ENCODE measurements at regions not wholly inside any gene's neighbourhood (a gene's known extent, or its start where the extent isn't known, plus 50 kb on each side); places are given as distances from the start of the nearest gene placed in this dataset.

DNA sequence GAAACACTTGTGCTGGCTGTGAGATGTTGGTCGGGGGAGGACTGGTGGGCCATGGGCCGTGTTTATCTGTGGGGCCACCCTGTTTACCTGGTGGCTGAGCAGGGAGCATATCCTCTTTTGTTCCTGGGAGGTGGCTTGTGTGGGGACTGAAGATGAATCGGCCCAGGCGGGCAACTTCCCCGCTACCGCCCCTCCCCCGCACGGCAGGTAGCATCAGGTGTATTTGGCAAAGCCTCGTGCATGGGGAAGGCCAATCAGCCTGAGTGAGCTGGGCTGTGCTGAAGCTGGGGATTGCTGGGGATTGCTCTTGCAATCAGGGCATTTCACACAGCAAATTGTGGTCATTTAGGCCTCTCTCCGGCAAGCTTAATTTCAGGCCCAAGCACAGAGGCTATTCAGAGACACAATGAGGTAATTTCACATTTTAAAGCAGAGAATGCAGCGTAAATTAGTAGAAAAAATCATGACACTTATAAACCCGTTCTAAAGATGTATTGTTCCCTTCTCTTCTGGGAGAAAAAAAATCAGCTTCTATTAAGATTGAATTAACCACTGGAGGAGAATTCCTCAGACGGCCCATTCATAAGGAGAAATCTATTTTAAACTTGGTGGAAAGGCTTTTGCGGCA, 197.7 kb upstream of the POU3F1 start:
- Histone ChIP-seq H3K4me2 (peak overlapping the region; percentile 73), H3K27ac (ENCODE audit: low read depth) (no peak overlapping the region), H3K36me3 (ENCODE audit: insufficient read depth) (no peaks in the 10 kb centered on the region), H3K4me3 (no peak overlapping the region), H3K4me1 (ENCODE audit: insufficient read depth) (peaks cover 31% of the 10 kb centered on the region), H3K27me3 (ENCODE audit: insufficient read depth) (no peaks in the 10 kb centered on the region), H3K79me2 (replicated peaks; ENCODE audit: insufficient read depth) (no peaks in the 10 kb centered on the region), H2AFZ (peak overlapping the region; percentile 67), H4K20me1 (replicated peaks; ENCODE audit: insufficient read depth) (no peaks in the 10 kb centered on the region), H3F3A (replicated peaks; ENCODE audit: low read depth) (no peaks in the 10 kb centered on the region), H3K9me2 (ENCODE audit: insufficient read depth) (0 out of 2 replicates have a peak, but pooled peaks cover 3% of the 10 kb centered on the region)
- Mint-ChIP-seq H3K27me3 (ENCODE audit: insufficient read depth, low read depth, poor library complexity) (peaks cover 18% of the 10 kb centered on the region), H3K4me1 (peaks cover 39% of the 10 kb centered on the region), H3K27ac (no peak overlapping the region), H3K36me3 (ENCODE audit: low read depth) (no peaks in the 10 kb centered on the region), H3K9me3 (no peaks in the 10 kb centered on the region; the same call in 2 of the 3 replicates), H3K4me3 (no peak overlapping the region)
- DNase-seq (ENCODE audit: low spot score) (peak; percentile 74), ATAC-seq (peak; percentile 94)
- TF ChIP-seq EZH2phosphoT487 (IDR thresholded peaks at IDR 0.05; ENCODE audit: unreplicated experiment): no peak
- TF ChIP-seq EZH2 (IDR thresholded peaks at IDR 0.05; ENCODE audit: low read depth, unreplicated experiment): no peak
- TF ChIP-seq STAT1 (IDR thresholded peaks at IDR 0.05; ENCODE audit: unreplicated experiment): no peak
- TF ChIP-seq, protein P1, sequence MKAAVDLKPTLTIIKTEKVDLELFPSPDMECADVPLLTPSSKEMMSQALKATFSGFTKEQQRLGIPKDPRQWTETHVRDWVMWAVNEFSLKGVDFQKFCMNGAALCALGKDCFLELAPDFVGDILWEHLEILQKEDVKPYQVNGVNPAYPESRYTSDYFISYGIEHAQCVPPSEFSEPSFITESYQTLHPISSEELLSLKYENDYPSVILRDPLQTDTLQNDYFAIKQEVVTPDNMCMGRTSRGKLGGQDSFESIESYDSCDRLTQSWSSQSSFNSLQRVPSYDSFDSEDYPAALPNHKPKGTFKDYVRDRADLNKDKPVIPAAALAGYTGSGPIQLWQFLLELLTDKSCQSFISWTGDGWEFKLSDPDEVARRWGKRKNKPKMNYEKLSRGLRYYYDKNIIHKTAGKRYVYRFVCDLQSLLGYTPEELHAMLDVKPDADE (IDR thresholded peaks at IDR 0.05): no peak
- TF ChIP-seq CREB1 (CRISPR knock-in tag; IDR thresholded peaks at IDR 0.05; ENCODE audit: low read depth): no peak
- TF ChIP-seq, protein P2, sequence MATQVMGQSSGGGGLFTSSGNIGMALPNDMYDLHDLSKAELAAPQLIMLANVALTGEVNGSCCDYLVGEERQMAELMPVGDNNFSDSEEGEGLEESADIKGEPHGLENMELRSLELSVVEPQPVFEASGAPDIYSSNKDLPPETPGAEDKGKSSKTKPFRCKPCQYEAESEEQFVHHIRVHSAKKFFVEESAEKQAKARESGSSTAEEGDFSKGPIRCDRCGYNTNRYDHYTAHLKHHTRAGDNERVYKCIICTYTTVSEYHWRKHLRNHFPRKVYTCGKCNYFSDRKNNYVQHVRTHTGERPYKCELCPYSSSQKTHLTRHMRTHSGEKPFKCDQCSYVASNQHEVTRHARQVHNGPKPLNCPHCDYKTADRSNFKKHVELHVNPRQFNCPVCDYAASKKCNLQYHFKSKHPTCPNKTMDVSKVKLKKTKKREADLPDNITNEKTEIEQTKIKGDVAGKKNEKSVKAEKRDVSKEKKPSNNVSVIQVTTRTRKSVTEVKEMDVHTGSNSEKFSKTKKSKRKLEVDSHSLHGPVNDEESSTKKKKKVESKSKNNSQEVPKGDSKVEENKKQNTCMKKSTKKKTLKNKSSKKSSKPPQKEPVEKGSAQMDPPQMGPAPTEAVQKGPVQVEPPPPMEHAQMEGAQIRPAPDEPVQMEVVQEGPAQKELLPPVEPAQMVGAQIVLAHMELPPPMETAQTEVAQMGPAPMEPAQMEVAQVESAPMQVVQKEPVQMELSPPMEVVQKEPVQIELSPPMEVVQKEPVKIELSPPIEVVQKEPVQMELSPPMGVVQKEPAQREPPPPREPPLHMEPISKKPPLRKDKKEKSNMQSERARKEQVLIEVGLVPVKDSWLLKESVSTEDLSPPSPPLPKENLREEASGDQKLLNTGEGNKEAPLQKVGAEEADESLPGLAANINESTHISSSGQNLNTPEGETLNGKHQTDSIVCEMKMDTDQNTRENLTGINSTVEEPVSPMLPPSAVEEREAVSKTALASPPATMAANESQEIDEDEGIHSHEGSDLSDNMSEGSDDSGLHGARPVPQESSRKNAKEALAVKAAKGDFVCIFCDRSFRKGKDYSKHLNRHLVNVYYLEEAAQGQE (IDR thresholded peaks at IDR 0.05; ENCODE audit: unreplicated experiment): no peak
- TF ChIP-seq, protein P3, sequence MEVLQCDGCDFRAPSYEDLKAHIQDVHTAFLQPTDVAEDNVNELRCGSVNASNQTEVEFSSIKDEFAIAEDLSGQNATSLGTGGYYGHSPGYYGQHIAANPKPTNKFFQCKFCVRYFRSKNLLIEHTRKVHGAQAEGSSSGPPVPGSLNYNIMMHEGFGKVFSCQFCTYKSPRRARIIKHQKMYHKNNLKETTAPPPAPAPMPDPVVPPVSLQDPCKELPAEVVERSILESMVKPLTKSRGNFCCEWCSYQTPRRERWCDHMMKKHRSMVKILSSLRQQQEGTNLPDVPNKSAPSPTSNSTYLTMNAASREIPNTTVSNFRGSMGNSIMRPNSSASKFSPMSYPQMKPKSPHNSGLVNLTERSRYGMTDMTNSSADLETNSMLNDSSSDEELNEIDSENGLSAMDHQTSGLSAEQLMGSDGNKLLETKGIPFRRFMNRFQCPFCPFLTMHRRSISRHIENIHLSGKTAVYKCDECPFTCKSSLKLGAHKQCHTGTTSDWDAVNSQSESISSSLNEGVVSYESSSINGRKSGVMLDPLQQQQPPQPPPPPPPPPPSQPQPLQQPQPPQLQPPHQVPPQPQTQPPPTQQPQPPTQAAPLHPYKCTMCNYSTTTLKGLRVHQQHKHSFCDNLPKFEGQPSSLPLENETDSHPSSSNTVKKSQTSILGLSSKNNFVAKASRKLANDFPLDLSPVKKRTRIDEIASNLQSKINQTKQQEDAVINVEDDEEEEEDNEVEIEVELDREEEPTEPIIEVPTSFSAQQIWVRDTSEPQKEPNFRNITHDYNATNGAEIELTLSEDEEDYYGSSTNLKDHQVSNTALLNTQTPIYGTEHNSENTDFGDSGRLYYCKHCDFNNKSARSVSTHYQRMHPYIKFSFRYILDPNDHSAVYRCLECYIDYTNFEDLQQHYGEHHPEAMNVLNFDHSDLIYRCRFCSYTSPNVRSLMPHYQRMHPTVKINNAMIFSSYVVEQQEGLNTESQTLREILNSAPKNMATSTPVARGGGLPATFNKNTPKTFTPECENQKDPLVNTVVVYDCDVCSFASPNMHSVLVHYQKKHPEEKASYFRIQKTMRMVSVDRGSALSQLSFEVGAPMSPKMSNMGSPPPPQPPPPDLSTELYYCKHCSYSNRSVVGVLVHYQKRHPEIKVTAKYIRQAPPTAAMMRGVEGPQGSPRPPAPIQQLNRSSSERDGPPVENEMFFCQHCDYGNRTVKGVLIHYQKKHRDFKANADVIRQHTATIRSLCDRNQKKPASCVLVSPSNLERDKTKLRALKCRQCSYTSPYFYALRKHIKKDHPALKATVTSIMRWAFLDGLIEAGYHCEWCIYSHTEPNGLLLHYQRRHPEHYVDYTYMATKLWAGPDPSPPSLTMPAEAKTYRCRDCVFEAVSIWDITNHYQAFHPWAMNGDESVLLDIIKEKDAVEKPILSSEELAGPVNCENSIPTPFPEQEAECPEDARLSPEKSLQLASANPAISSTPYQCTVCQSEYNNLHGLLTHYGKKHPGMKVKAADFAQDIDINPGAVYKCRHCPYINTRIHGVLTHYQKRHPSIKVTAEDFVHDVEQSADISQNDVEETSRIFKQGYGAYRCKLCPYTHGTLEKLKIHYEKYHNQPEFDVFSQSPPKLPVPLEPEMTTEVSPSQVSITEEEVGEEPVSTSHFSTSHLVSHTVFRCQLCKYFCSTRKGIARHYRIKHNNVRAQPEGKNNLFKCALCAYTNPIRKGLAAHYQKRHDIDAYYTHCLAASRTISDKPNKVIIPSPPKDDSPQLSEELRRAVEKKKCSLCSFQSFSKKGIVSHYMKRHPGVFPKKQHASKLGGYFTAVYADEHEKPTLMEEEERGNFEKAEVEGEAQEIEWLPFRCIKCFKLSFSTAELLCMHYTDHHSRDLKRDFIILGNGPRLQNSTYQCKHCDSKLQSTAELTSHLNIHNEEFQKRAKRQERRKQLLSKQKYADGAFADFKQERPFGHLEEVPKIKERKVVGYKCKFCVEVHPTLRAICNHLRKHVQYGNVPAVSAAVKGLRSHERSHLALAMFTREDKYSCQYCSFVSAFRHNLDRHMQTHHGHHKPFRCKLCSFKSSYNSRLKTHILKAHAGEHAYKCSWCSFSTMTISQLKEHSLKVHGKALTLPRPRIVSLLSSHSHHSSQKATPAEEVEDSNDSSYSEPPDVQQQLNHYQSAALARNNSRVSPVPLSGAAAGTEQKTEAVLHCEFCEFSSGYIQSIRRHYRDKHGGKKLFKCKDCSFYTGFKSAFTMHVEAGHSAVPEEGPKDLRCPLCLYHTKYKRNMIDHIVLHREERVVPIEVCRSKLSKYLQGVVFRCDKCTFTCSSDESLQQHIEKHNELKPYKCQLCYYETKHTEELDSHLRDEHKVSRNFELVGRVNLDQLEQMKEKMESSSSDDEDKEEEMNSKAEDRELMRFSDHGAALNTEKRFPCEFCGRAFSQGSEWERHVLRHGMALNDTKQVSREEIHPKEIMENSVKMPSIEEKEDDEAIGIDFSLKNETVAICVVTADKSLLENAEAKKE (CRISPR knock-in tag; IDR thresholded peaks at IDR 0.05): no peak
- TF ChIP-seq, protein P4, sequence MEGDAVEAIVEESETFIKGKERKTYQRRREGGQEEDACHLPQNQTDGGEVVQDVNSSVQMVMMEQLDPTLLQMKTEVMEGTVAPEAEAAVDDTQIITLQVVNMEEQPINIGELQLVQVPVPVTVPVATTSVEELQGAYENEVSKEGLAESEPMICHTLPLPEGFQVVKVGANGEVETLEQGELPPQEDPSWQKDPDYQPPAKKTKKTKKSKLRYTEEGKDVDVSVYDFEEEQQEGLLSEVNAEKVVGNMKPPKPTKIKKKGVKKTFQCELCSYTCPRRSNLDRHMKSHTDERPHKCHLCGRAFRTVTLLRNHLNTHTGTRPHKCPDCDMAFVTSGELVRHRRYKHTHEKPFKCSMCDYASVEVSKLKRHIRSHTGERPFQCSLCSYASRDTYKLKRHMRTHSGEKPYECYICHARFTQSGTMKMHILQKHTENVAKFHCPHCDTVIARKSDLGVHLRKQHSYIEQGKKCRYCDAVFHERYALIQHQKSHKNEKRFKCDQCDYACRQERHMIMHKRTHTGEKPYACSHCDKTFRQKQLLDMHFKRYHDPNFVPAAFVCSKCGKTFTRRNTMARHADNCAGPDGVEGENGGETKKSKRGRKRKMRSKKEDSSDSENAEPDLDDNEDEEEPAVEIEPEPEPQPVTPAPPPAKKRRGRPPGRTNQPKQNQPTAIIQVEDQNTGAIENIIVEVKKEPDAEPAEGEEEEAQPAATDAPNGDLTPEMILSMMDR (conservative IDR thresholded peaks at IDR 0.05; ENCODE audit: low read depth in 2 of 2): no peak

Data from GM23338 (cell line).